A549 (cell line): ENCODE measurements at regions not wholly inside any gene's neighbourhood (a gene's known extent, or its start where the extent isn't known, plus 50 kb on each side); places are given as distances from the start of the nearest gene placed in this dataset.
"Not testable (repeated sequence)": the region's sequence is repeated elsewhere in the genome, so short reads cannot be mapped to it uniquely, and the experiment has no call there.

Experiments used
- ATAC-seq, 2 experiments: fragments of 200-7000 bp in 1 of 2; fragments of >200 bp in 1 of 2; cut with Nextera tagmentation in 1 of 2; cut with Tn5 transposase in 1 of 2; 3 replicates each; pipeline versions ENCODE4 v1.8.0 to v1.9.1; 2018 to 2020; ENCODE audit warnings: mild to moderate bottlenecking in 1 of 2, moderate library complexity in 1 of 2
- CTCF ChIA-PET: fragments of 300-600 bp; sonication (Branson Sonifier 250); formaldehyde crosslinking; extraction: SDS; loops from one replicate; lab custom pipeline; 2021; ENCODE audit warnings: antibody characterized with exemption, inconsistent platforms; lab: Yijun Ruan, JAX
- POLR2A ChIA-PET: fragments of 350-600 bp; formaldehyde crosslinking; extraction: SDS; loops from one replicate; lab custom pipeline; 2021; ENCODE audit warnings: antibody characterized with exemption, inconsistent platforms; lab: Yijun Ruan, JAX
- DNase-seq, 2 experiments: peaks; one replicate each; pipeline versions ENCODE4 v3.0.0 to v3.0.0-alpha.2; 2011 to 2016; ENCODE audit warnings: low read depth in 1 of 2, low spot score in 1 of 2
- FAIRE-seq: peaks from 2 replicates; lab custom pipeline; 2011; peaks lifted over from hg19 to GRCh38; lab: Jason Lieb, UNC
- H3K27ac ChIP-seq, 2 experiments: fragments of >200 bp; sonication (Bioruptor Twin); formaldehyde crosslinking; 3 replicates each; pipeline ENCODE4 v1.5.1; 2016 to 2017
- H3K4me1 ChIP-seq: fragments of >200 bp; sonication (Bioruptor Twin); formaldehyde crosslinking; 3 replicates; pipeline ENCODE4 v1.6.1; 2016
- H3K4me2 ChIP-seq: fragments of >200 bp; sonication (Bioruptor Twin); formaldehyde crosslinking; 3 replicates; pipeline ENCODE4 v1.6.1; 2016
- H3K4me3 ChIP-seq: fragments of >200 bp; sonication (Bioruptor Twin); formaldehyde crosslinking; 3 replicates; pipeline ENCODE4 v1.5.1; 2016
- H3K9me3 ChIP-seq: fragments of >200 bp; sonication (Bioruptor Twin); formaldehyde crosslinking; 3 replicates; pipeline ENCODE4 v1.6.1; 2016
- ATOH8 ChIP-seq: fragments of 250-450 bp; sonication (Bioruptor Pico); IDR thresholded peaks from 2 replicates; pipeline ENCODE4 v1.5.0; 2020; ENCODE audit warnings: low read depth, mild to moderate bottlenecking, moderate library complexity
- BHLHE40 ChIP-seq: IDR thresholded peaks from 2 replicates; pipeline ENCODE4 v1.6.1; 2012; ENCODE audit warnings: low read depth, low read length, inconsistent platforms
- CEBPB ChIP-seq, 2 experiments: fragments of >200 bp in 1 of 2; sonication (Bioruptor Twin) in 1 of 2; formaldehyde crosslinking in 1 of 2; IDR thresholded peaks; 2 replicates each; pipeline ENCODE4 v1.6.1; 2012 to 2016
- CHD2 ChIP-seq: fragments of 150-350 bp; IDR thresholded peaks from 2 replicates; pipeline ENCODE4 v1.6.1; 2014; ENCODE audit warnings: low read length; ENCODE audit not compliant: partially characterized antibody
- CHD4 ChIP-seq: fragments of 200-600 bp; sonication (generic); IDR thresholded peaks from 2 replicates; pipeline ENCODE4 v1.6.1; 2016; ENCODE audit warnings: antibody characterized with exemption, mild to moderate bottlenecking, borderline replicate concordance
- FOSB ChIP-seq: fragments of 250-450 bp; sonication (Bioruptor Pico); IDR thresholded peaks from 2 replicates; pipeline ENCODE4 v1.5.0; 2020; ENCODE audit warnings: mild to moderate bottlenecking, moderate library complexity
- FOSL2 ChIP-seq, 2 experiments: fragments of 450-650 bp in 1 of 2; fragments of >200 bp in 1 of 2; sonication (Bioruptor Twin) in 1 of 2; formaldehyde crosslinking; IDR thresholded peaks; 2 replicates each; pipeline versions ENCODE4 v1.5.0 to v1.6.1; 2016 to 2020; ENCODE audit warnings: mild to moderate bottlenecking in 1 of 2, moderate library complexity in 1 of 2
- HDAC2 ChIP-seq: fragments of 200-600 bp; sonication (generic); IDR thresholded peaks from 2 replicates; pipeline ENCODE4 v1.6.1; 2016
- HES2 ChIP-seq: fragments of >200 bp; sonication (Bioruptor Twin); formaldehyde crosslinking; IDR thresholded peaks from 2 replicates; pipeline ENCODE4 v1.6.1; 2016
- HOXA7 ChIP-seq: fragments of 250-450 bp; sonication (Bioruptor Pico); IDR thresholded peaks from 2 replicates; pipeline ENCODE4 v1.5.0; 2020; ENCODE audit warnings: mild to moderate bottlenecking, moderate library complexity
- JUN ChIP-seq, 2 experiments: fragments of >200 bp; sonication (Bioruptor Twin); formaldehyde crosslinking; IDR thresholded peaks; 2 replicates in 1 of 2; 3 replicates in 1 of 2; pipeline ENCODE4 v1.6.1; 2016 to 2017
- JUNB ChIP-seq: fragments of >200 bp; sonication (Bioruptor Twin); formaldehyde crosslinking; IDR thresholded peaks from 2 replicates; pipeline ENCODE4 v1.6.1; 2016
- KDM5A ChIP-seq: fragments of 200-600 bp; sonication (generic); IDR thresholded peaks from 2 replicates; pipeline ENCODE4 v1.6.1; 2016; ENCODE audit warnings: antibody characterized with exemption, mild to moderate bottlenecking
- MAFK ChIP-seq: fragments of 450-650 bp; IDR thresholded peaks from 2 replicates; pipeline ENCODE4 v1.6.1; 2014; ENCODE audit not compliant: partially characterized antibody
- MAZ ChIP-seq: fragments of 150-350 bp; IDR thresholded peaks from 2 replicates; pipeline ENCODE4 v1.6.1; 2014; ENCODE audit warnings: antibody characterized with exemption, low read depth, low read length, borderline replicate concordance
- MYC ChIP-seq: IDR thresholded peaks from 2 replicates; pipeline ENCODE4 v1.6.1; 2012; ENCODE audit warnings: mild to moderate bottlenecking, inconsistent platforms, low read length, improper control_type of control experiment, borderline replicate concordance
- NFE2L2 ChIP-seq: fragments of 150-350 bp; conservative IDR thresholded peaks from 2 replicates; pipeline ENCODE4 v1.6.1; 2014; ENCODE audit warnings: low read length
- NPAS2 ChIP-seq: fragments of 250-450 bp; sonication (Bioruptor Pico); IDR thresholded peaks from 2 replicates; pipeline ENCODE4 v1.8.0; 2022; ENCODE audit warnings: mild to moderate bottlenecking, moderate library complexity, borderline replicate concordance
- NR3C1 ChIP-seq: fragments of >200 bp; sonication (Bioruptor Twin); formaldehyde crosslinking; IDR thresholded peaks from 3 replicates; pipeline ENCODE4 v1.6.1; 2017
- PBX3 ChIP-seq: IDR thresholded peaks from 2 replicates; pipeline ENCODE4 v1.6.1; 2012
- PHF8 ChIP-seq: fragments of 200-600 bp; sonication (generic); IDR thresholded peaks from 2 replicates; pipeline ENCODE4 v1.6.1; 2016; ENCODE audit warnings: low read depth, mild to moderate bottlenecking, antibody characterized with exemption, moderate library complexity, borderline replicate concordance
- RNF2 ChIP-seq: fragments of 200-600 bp; sonication (generic); IDR thresholded peaks from 2 replicates; pipeline ENCODE4 v1.6.1; 2016; ENCODE audit warnings: low read depth, mild to moderate bottlenecking, antibody characterized with exemption, moderate library complexity, borderline replicate concordance
- SMC3 ChIP-seq: fragments of >200 bp; sonication (Bioruptor Twin); formaldehyde crosslinking; IDR thresholded peaks from 3 replicates; pipeline ENCODE4 v1.6.1; 2018; ENCODE audit warnings: inconsistent platforms
- SREBF2 ChIP-seq: fragments of 450-650 bp; IDR thresholded peaks from 2 replicates; pipeline ENCODE4 v1.6.1; 2014; ENCODE audit warnings: mild to moderate bottlenecking, moderate library complexity
- TFCP2L1 ChIP-seq: fragments of 250-450 bp; sonication (Bioruptor Pico); IDR thresholded peaks from 2 replicates; pipeline ENCODE4 v1.5.0; 2021; ENCODE audit warnings: mild to moderate bottlenecking
- TP53 ChIP-seq: fragments of 250-450 bp; sonication (Bioruptor Pico); IDR thresholded peaks from 2 replicates; pipeline ENCODE4 v1.5.0; 2021; ENCODE audit warnings: mild to moderate bottlenecking, moderate library complexity
- ZC3H11A ChIP-seq: fragments of 450-650 bp; IDR thresholded peaks from 2 replicates; pipeline ENCODE4 v1.6.1; 2014; ENCODE audit warnings: antibody characterized with exemption, mild to moderate bottlenecking
- ZSCAN20 ChIP-seq: fragments of 250-450 bp; sonication (Bioruptor Pico); IDR thresholded peaks from 2 replicates; pipeline ENCODE4 v1.8.0; 2022; ENCODE audit warnings: mild to moderate bottlenecking, moderate library complexity
- WGBS: methylation state at CpG from one replicate; pipeline ENCODE4 v1.1.6; 2017; ENCODE audit errors: missing lambda C conversion rate; 5-methylcytosine and 5-hydroxymethylcytosine counted together
- TF ChIP-seq, protein P1 (sequence below): fragments of 150-350 bp; IDR thresholded peaks from 2 replicates; pipeline ENCODE4 v1.6.1; 2014; ENCODE audit warnings: low read depth, mild to moderate bottlenecking, low read length
- TF ChIP-seq, protein P2 (sequence below): fragments of >200 bp; sonication (Bioruptor Twin); formaldehyde crosslinking; IDR thresholded peaks from 3 replicates; pipeline ENCODE4 v1.6.1; 2016

DNA sequence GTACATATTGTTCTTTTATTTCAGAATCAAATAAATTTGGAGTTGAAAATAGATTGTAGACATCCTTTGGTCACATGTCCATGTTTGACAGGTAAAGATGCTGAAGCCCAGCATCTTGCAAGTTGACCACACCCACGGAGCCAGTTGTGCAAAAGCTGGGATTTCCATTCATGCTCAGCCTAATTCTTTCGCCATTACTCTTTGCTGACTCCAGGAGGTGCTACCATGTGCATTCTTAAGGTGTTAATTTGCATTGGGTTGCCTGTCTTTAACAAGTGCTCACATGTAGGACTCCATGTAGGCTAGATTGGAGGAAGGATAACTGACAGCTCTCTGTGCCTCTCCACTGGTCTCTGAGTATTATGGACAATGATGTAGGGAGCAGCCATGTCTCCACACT, 660.7 kb downstream of the LMO4 start:
- CTCF ChIA-PET, result no interaction called here
- WGBS, result 67% methylated on average over 1 of the region's 2 CpGs

DNA sequence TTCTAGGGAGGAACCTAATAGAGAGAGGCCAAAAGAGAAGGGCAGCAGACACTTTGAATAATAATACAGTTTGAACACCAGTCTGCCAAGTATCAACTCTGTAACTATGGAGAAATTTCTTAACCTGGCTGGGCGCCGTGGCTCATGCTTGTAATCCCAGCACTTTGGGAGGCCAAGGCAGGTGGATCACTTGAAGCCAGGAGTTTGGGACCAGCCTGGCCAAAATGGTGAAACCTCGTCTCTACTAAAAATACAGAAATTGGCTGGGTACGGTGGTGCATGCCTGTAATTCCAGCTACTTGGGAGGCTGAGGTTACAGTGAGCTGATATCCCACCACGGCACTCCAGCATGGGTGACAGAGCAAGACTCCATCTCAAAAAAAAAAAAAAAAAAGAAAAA, 663.9 kb downstream of the LMO4 start:
- POLR2A ChIA-PET, H3K9me3 ChIP-seq, FAIRE-seq, CTCF ChIA-PET, H3K4me1 ChIP-seq, H3K4me3 ChIP-seq, H3K4me2 ChIP-seq, H3K27ac ChIP-seq, ATAC-seq, DNase-seq: not testable (repeated sequence)
- WGBS, result 81% methylated on average over 5 of the region's 5 CpGs

More for the DNA sequence above, 660.7 kb downstream of the LMO4 start:
- DNase-seq (peak in 1 of 2 experiments; percentile 3), ATAC-seq (no peak), FAIRE-seq (no peak)
- H3K9me3 ChIP-seq, result no peaks in the 10 kb centered on the region
- H3K4me1 ChIP-seq, result no peaks in the 10 kb centered on the region
- H3K4me2 ChIP-seq, result no peak overlapping the region
- TF ChIP-seq JUNB (no peak), TP53 (no peak), SREBF2 (no peak), BHLHE40 (no peak)
- TF ChIP-seq, protein P1, sequence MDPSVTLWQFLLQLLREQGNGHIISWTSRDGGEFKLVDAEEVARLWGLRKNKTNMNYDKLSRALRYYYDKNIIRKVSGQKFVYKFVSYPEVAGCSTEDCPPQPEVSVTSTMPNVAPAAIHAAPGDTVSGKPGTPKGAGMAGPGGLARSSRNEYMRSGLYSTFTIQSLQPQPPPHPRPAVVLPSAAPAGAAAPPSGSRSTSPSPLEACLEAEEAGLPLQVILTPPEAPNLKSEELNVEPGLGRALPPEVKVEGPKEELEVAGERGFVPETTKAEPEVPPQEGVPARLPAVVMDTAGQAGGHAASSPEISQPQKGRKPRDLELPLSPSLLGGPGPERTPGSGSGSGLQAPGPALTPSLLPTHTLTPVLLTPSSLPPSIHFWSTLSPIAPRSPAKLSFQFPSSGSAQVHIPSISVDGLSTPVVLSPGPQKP, result no peak
- no peak overlapping the region for H3K27ac ChIP-seq
- no peak overlapping the region for H3K4me3 ChIP-seq
- POLR2A ChIA-PET, result no interaction called here

- 46% methylated on average over 4 of the region's 4 CpGs for WGBS
- Histone ChIP-seq H3K4me1 (no peaks in the 10 kb centered on the region), H3K4me2 (no peak overlapping the region), H3K9me3 (no peaks in the 10 kb centered on the region), H3K4me3 (no peak overlapping the region), H3K27ac (no peak overlapping the region)
- DNase-seq (no peak), FAIRE-seq (no peak), ATAC-seq (no peak)
- CTCF ChIA-PET, result no interaction called here
- POLR2A ChIA-PET, result no interaction called here
- TF ChIP-seq SMC3, result no peak
- no peak for TF ChIP-seq MAZ
- TF ChIP-seq CHD2, result no peak
- TF ChIP-seq FOSL2 (IDR thresholded peaks at IDR 0.05), result no peak
- TF ChIP-seq FOSL2 (CRISPR knock-in tag; IDR thresholded peaks at IDR 0.05), result no peak
- no peak for TF ChIP-seq NFE2L2
- no peak for TF ChIP-seq PHF8
- no peak for TF ChIP-seq HES2
- TF ChIP-seq CHD4, result no peak
- TF ChIP-seq ATOH8 (CRISPR knock-in tag), result no peak
- no peak for TF ChIP-seq KDM5A
- no peak for TF ChIP-seq FOSB (CRISPR knock-in tag)
- TF ChIP-seq PBX3, result no peak
- no peak for TF ChIP-seq JUN (IDR thresholded peaks at IDR 0.05)
- TF ChIP-seq BHLHE40, result no peak
Observed at GRCh38 chr1:87993051-87993450, 664.4 kb downstream of the LMO4 start.

DNA sequence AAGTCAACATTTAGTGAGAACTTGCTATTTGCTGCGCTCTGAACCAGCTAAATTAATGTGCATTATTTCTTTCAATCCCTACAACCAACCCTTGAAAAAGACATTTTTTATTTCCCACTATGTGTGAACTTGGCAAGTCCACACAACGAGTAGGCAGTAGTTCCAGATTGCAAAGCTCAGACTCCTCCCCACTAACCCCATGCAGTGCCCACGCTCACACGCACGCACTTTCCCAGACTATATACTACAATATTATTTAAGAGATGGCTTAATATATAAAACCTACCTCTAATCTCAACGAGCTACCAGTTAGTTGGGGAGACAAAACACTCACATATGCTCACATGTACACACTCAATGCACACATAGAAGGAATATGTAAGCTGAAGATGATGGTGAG, 671.2 kb downstream of the LMO4 start:
- no peak for DNase-seq
- H3K27ac ChIP-seq, result peak overlapping the region in 1 of 2 experiments; percentile 14; a peak in 1 of 6 replicates
- FAIRE-seq, result no peak
- no peak for ATAC-seq
- peaks cover 20% of the 10 kb centered on the region for H3K4me1 ChIP-seq
- CTCF ChIA-PET, result no interaction called here
- no peaks in the 10 kb centered on the region for H3K9me3 ChIP-seq
- H3K4me2 ChIP-seq, result no peak overlapping the region
- POLR2A ChIA-PET, result no interaction called here
- 77% methylated on average over 6 of the region's 6 CpGs for WGBS
- H3K4me3 ChIP-seq, result no peak overlapping the region
- no peak for TF ChIP-seq MYC
- TF ChIP-seq NPAS2 (CRISPR knock-in tag), result no peak
- TF ChIP-seq, protein P2, sequence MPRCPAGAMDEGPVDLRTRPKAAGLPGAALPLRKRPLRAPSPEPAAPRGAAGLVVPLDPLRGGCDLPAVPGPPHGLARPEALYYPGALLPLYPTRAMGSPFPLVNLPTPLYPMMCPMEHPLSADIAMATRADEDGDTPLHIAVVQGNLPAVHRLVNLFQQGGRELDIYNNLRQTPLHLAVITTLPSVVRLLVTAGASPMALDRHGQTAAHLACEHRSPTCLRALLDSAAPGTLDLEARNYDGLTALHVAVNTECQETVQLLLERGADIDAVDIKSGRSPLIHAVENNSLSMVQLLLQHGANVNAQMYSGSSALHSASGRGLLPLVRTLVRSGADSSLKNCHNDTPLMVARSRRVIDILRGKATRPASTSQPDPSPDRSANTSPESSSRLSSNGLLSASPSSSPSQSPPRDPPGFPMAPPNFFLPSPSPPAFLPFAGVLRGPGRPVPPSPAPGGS, result no peak
- TF ChIP-seq NR3C1, result no peak
- no peak for TF ChIP-seq MAZ
- no peak for TF ChIP-seq TP53
- no peak for TF ChIP-seq MAFK
- TF ChIP-seq ZC3H11A, result no peak
- TF ChIP-seq RNF2, result no peak
- TF ChIP-seq TFCP2L1 (CRISPR knock-in tag), result no peak
- TF ChIP-seq CHD2, result no peak
- no peak for TF ChIP-seq CEBPB (IDR thresholded peaks at IDR 0.05)
- no peak for TF ChIP-seq ZSCAN20 (CRISPR knock-in tag)
- no peak for TF ChIP-seq HDAC2
- no peak for TF ChIP-seq HOXA7 (CRISPR knock-in tag)
